Chondrocyte (in vitro differentiated cells): ENCODE measurements at regions not wholly inside any gene's neighbourhood (a gene's known extent, or its start where the extent isn't known, plus 50 kb on each side); places are given as distances from the start of the nearest gene placed in this dataset.

Experiments used
- DNase-seq: peaks from one replicate; pipeline ENCODE4 v3.0.0; 2021; ENCODE audit warnings: mixed read lengths, low spot score
- H3K27ac Mint-ChIP-seq: one replicate; pipeline ENCODE4 v1.8.0; 2021; ENCODE audit warnings: mild to moderate bottlenecking, moderate library complexity, mixed read lengths; ENCODE audit not compliant: unreplicated experiment
- H3K27me3 Mint-ChIP-seq: 2 replicates; pipeline ENCODE4 v1.8.0; 2021; ENCODE audit warnings: low read depth, mixed read lengths
- H3K36me3 Mint-ChIP-seq: 2 replicates; pipeline ENCODE4 v1.8.0; 2021; ENCODE audit warnings: low read depth, mixed read lengths
- H3K4me1 Mint-ChIP-seq: 2 replicates; pipeline ENCODE4 v1.8.0; 2021; ENCODE audit warnings: low read depth, mild to moderate bottlenecking, mixed read lengths
- H3K4me3 Mint-ChIP-seq: one replicate; pipeline ENCODE4 v1.8.0; 2021; ENCODE audit warnings: mild to moderate bottlenecking, moderate library complexity, mixed read lengths; ENCODE audit not compliant: unreplicated experiment
- H3K9me3 Mint-ChIP-seq: 2 replicates; pipeline ENCODE4 v1.8.0; 2021; ENCODE audit warnings: low read depth, mixed read lengths
- CTCF ChIP-seq: fragments of 200-600 bp; sonication (generic); IDR thresholded peaks from 2 replicates; pipeline ENCODE4 v1.5.0; 2021; ENCODE audit warnings: antibody characterized with exemption, mild to moderate bottlenecking, moderate library complexity

DNA sequence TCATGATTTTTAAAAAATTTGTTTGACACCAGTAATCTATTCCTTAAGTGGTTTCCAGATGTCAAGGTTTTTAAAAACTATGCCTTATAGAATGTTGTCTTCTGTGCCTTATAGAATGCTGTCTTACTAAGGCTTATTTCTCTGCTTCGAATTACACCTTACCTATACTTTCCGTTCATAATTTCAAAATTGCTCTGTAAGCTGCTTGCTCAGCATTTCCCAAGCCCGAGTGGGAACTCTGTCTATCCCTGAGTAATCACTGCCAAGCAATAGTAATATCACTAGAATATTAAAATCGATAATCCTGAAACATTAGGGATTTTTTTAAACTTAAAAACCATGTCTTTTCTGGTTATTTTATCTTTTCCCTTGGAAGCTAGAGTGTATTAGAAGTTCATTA is 376.3 kb downstream of the PIK3R1 start:
- DNase-seq = no peak
- H3K27ac Mint-ChIP-seq = no peak overlapping the region
- peaks cover 10% of the 10 kb centered on the region for H3K4me1 Mint-ChIP-seq
- H3K4me3 Mint-ChIP-seq = no peak overlapping the region
- H3K9me3 Mint-ChIP-seq = no peaks in the 10 kb centered on the region
- no peaks in the 10 kb centered on the region for H3K36me3 Mint-ChIP-seq
- H3K27me3 Mint-ChIP-seq = no peaks in the 10 kb centered on the region
- TF ChIP-seq CTCF = no peak

DNA sequence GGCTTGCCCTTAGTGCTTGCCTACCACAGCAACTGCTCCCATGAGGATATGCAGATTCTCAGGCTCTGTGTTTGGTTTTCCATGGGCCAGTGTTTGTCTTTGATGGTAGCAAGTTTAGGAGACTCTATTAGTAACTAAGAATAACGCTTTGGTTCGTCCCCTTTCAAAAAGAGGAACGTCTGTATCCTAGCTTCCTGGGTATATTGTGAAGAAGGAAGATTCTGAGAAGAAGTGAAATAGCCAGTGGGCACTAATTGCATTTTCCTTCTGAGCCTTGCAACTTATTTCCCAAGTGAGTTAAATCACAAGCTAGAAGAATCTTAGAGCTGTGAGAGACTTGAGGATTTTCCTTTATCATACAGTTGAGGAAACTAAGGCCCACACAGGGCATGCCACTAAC is 376.8 kb downstream of the PIK3R1 start:
- no peaks in the 10 kb centered on the region for H3K9me3 Mint-ChIP-seq
- no peaks in the 10 kb centered on the region for H3K27me3 Mint-ChIP-seq
- H3K4me3 Mint-ChIP-seq = no peak overlapping the region
- no peak overlapping the region for H3K27ac Mint-ChIP-seq
- DNase-seq = no peak
- no peak for TF ChIP-seq CTCF
- no peaks in the 10 kb centered on the region for H3K36me3 Mint-ChIP-seq
- peaks cover 6% of the 10 kb centered on the region for H3K4me1 Mint-ChIP-seq

GRCh38 chr5:68593211-68593671 is 377.7 kb downstream of the PIK3R1 start:
- H3K4me1 Mint-ChIP-seq = no peaks in the 10 kb centered on the region
- H3K36me3 Mint-ChIP-seq = no peaks in the 10 kb centered on the region
- no peaks in the 10 kb centered on the region for H3K9me3 Mint-ChIP-seq
- H3K4me3 Mint-ChIP-seq = no peak overlapping the region
- H3K27ac Mint-ChIP-seq = no peak overlapping the region
- TF ChIP-seq CTCF = no peak
- no peaks in the 10 kb centered on the region for H3K27me3 Mint-ChIP-seq
- DNase-seq = no peak

DNA sequence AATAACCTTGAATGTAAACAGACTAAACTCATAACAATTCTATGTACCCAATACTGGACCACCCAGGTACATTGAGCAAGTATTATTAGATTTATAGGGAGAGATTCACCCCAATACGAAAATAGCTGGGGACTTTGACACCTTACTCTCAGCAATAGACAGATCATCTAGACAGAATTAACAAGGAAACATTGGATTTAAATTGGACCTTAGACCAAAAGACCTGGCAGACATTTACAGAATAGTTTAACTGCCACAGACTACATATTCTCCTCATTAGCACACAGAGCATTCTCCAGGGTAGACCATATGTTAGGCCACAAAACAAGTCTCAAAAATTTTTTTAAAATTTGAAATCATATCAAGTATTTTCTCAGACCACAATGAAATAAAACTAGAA is 397.4 kb downstream of the PIK3R1 start:
- H3K27ac Mint-ChIP-seq = no peak overlapping the region
- DNase-seq = no peak
- H3K4me1 Mint-ChIP-seq = no peaks in the 10 kb centered on the region
- no peak overlapping the region for H3K4me3 Mint-ChIP-seq
- H3K36me3 Mint-ChIP-seq = peaks cover 3% of the 10 kb centered on the region
- no peaks in the 10 kb centered on the region for H3K27me3 Mint-ChIP-seq
- no peak for TF ChIP-seq CTCF
- peaks cover 35% of the 10 kb centered on the region for H3K9me3 Mint-ChIP-seq

DNA sequence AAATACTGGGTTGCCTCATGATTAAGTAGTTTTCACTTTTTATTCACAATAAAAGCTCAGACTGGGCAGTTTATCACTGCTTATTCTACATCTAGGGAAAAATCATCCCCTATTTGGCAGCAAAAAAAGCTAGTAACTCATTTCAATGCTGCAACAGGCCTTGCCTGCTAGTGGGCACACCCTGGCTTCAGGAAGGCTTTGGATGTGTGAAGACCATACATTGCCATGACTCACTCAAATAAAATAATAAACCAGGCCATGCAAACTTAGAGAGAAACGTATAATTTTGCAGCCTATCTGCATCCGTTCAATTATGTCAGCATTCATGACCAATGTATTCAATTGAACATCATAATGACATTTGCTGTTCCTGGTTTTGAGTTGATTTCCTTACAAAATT is 402.9 kb downstream of the PIK3R1 start:
- no peaks in the 10 kb centered on the region for H3K27me3 Mint-ChIP-seq

More for the DNA sequence above, 402.9 kb downstream of the PIK3R1 start:
- Mint-ChIP-seq H3K4me1 (no peaks in the 10 kb centered on the region), H3K4me3 (no peak overlapping the region), H3K36me3 (no peaks in the 10 kb centered on the region), H3K27ac (no peak overlapping the region), H3K9me3 (peaks cover 7% of the 10 kb centered on the region)
- TF ChIP-seq CTCF = no peak
- DNase-seq = no peak
